ENCODE measurements at regions not wholly inside any gene's neighbourhood (a gene's known extent, or its start where the extent isn't known, plus 50 kb on each side); places are given as distances from the start of the nearest gene placed in this dataset.

GRCh38 chr20:7302250-7302649 is 534.8 kb downstream of the BMP2 start:
- CTCF ChIA-PET = no interaction called here
- 63% methylated on average over 1 of the region's 2 CpGs for WGBS (ENCODE audit: insufficient coverage)
- Histone ChIP-seq H3K79me2 (ENCODE audit: control insufficient read depth, insufficient read depth, low read length) (no peaks in the 10 kb centered on the region), H3K4me3 (ENCODE audit: control extremely low read depth in 1 of 5, extremely low read depth in 1 of 5, insufficient read depth in 1 of 5, low read depth in 2 of 5, low read length in 4 of 5) (no peak overlapping the region), H3K36me3 (replicated peaks in 1 of 2; ENCODE audit: control extremely low read depth in 1 of 2, control insufficient read depth in 1 of 2, extremely low read depth in 1 of 2, insufficient read depth in 2 of 2, low read length in 1 of 2) (no peaks in the 10 kb centered on the region), H2AFZ (ENCODE audit: insufficient read depth, low read depth, low read length, poor library complexity, severe bottlenecking) (no peak overlapping the region), H3K27ac (ENCODE audit: low read length in 2 of 2) (no peak overlapping the region), H3K9ac (ENCODE audit: low read length) (no peak overlapping the region), H3K9me3 (ENCODE audit: control extremely low read depth in 1 of 3, control insufficient read depth in 2 of 3, insufficient read depth in 1 of 3, low read length in 2 of 3) (no peaks in the 10 kb centered on the region), H3K4me1 (ENCODE audit: control insufficient read depth in 2 of 2, insufficient read depth in 2 of 2, low read length in 2 of 2) (no peaks in the 10 kb centered on the region), H3K27me3 (replicated peaks in 1 of 4; ENCODE audit: control extremely low read depth in 1 of 4, control insufficient read depth in 3 of 4, insufficient read depth in 4 of 4, low read length in 3 of 4) (no peaks in the 10 kb centered on the region), H4K20me1 (ENCODE audit: control insufficient read depth, insufficient read depth, low read length, poor library complexity, severe bottlenecking) (no peaks in the 10 kb centered on the region), H3K4me2 (replicated peaks; ENCODE audit: low read depth, low read length, poor library complexity, severe bottlenecking) (no peak overlapping the region)
- H3K27me3 Mint-ChIP-seq = no peaks in the 10 kb centered on the region
- ATAC-seq (ENCODE audit: low read depth) (no peak), DNase-seq (no peak)
- no peaks in the 10 kb centered on the region for H3K4me1 Mint-ChIP-seq
- no peak overlapping the region for H3K4me3 Mint-ChIP-seq
- peaks cover 3% of the 10 kb centered on the region for H3K9me3 Mint-ChIP-seq (ENCODE audit: insufficient read depth)
- no peak overlapping the region for H3K27ac Mint-ChIP-seq
- TF ChIP-seq CTCF (IDR thresholded peaks at IDR 0.05) (no peak), EZH2 (IDR thresholded peaks at IDR 0.05; ENCODE audit: borderline replicate concordance, insufficient read depth, low read depth, low read length, poor library complexity, severe bottlenecking) (no peak)
- POLR2A ChIA-PET = no interaction called here
- intact Hi-C loops (cut with micrococcal nuclease) = no loop called here

- H3K27ac Mint-ChIP-seq = no peak overlapping the region
- H3K9me3 Mint-ChIP-seq (ENCODE audit: insufficient read depth) = no peaks in the 10 kb centered on the region
- POLR2A ChIA-PET = no interaction called here
- no peaks in the 10 kb centered on the region for H3K4me1 Mint-ChIP-seq
- H3K4me3 ChIP-seq (ENCODE audit: control extremely low read depth in 1 of 5, extremely low read depth in 1 of 5, insufficient read depth in 1 of 5, low read depth in 2 of 5, low read length in 4 of 5) = no peak overlapping the region
- DNase-seq (no peak), ATAC-seq (ENCODE audit: low read depth) (no peak)
- no peak overlapping the region for H2AFZ ChIP-seq (ENCODE audit: insufficient read depth, low read depth, low read length, poor library complexity, severe bottlenecking)
- no peak overlapping the region for H3K4me2 ChIP-seq (replicated peaks; ENCODE audit: low read depth, low read length, poor library complexity, severe bottlenecking)
- 71% methylated on average over 3 of the region's 4 CpGs for WGBS (ENCODE audit: insufficient coverage)
- no peaks in the 10 kb centered on the region for H3K4me1 ChIP-seq (ENCODE audit: control insufficient read depth in 2 of 2, insufficient read depth in 2 of 2, low read length in 2 of 2)
- no peaks in the 10 kb centered on the region for H3K79me2 ChIP-seq (ENCODE audit: control insufficient read depth, insufficient read depth, low read length)
- H3K27ac ChIP-seq (ENCODE audit: low read length in 2 of 2) = no peak overlapping the region
- CTCF ChIA-PET = no interaction called here
- H3K9ac ChIP-seq (ENCODE audit: low read length) = no peak overlapping the region
- H3K27me3 Mint-ChIP-seq = no peaks in the 10 kb centered on the region
- no peaks in the 10 kb centered on the region for H4K20me1 ChIP-seq (ENCODE audit: control insufficient read depth, insufficient read depth, low read length, poor library complexity, severe bottlenecking)
- H3K36me3 ChIP-seq (replicated peaks in 1 of 2; ENCODE audit: control extremely low read depth in 1 of 2, control insufficient read depth in 1 of 2, extremely low read depth in 1 of 2, insufficient read depth in 2 of 2, low read length in 1 of 2) = no peaks in the 10 kb centered on the region
- no peak overlapping the region for H3K4me3 Mint-ChIP-seq
- no peaks in the 10 kb centered on the region for H3K9me3 ChIP-seq (ENCODE audit: control extremely low read depth in 1 of 3, control insufficient read depth in 2 of 3, insufficient read depth in 1 of 3, low read length in 2 of 3)
- intact Hi-C loops (cut with micrococcal nuclease) = no loop called here
- H3K27me3 ChIP-seq (replicated peaks in 1 of 4; ENCODE audit: control extremely low read depth in 1 of 4, control insufficient read depth in 3 of 4, insufficient read depth in 4 of 4, low read length in 3 of 4) = no peaks in the 10 kb centered on the region
- TF ChIP-seq CTCF (IDR thresholded peaks at IDR 0.05) (no peak), EZH2 (IDR thresholded peaks at IDR 0.05; ENCODE audit: borderline replicate concordance, insufficient read depth, low read depth, low read length, poor library complexity, severe bottlenecking) (no peak)
Observed at GRCh38 chr20:7305976-7306375, 538.5 kb downstream of the BMP2 start.

Data from B cell (primary cell).